ENCODE measurements at regions not wholly inside any gene's neighbourhood (a gene's known extent, or its start where the extent isn't known, plus 50 kb on each side); places are given as distances from the start of the nearest gene placed in this dataset.

DNA sequence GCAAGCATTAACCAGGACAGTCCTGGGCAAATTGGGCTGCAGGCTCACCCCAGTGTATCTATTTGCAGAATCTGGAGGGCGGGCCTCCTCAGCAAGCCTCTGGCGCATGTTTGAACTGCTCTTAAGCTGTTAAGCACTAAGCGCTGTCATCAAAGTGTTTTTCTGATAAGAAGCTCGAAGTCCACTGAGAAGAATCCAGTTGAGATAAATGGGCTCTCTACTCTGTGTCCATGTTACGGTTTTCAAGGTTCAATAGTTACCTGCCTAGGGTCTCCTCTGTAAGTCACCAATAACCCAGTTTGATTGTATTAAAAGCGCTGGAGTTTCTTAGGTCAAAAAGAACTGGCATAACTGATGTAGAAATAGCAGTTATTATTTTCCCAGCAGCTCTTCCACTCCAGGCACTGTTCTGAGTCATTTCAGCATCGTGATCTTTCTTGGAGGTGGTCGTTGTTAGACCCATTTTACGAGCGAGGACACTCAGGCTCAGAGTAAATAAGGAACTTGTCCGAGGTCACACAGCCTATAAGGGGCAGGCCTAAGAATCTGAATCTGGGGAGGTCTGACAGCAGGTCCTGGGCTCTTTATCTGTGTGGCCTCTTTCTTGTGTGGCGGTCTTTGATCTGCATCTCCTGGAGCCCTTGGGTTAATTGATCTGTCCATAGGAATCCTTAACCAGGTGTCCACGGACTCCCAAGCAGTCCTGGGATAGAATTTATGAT, 207.4 kb upstream of the ZNF217 start:
- TF ChIP-seq, protein P1, sequence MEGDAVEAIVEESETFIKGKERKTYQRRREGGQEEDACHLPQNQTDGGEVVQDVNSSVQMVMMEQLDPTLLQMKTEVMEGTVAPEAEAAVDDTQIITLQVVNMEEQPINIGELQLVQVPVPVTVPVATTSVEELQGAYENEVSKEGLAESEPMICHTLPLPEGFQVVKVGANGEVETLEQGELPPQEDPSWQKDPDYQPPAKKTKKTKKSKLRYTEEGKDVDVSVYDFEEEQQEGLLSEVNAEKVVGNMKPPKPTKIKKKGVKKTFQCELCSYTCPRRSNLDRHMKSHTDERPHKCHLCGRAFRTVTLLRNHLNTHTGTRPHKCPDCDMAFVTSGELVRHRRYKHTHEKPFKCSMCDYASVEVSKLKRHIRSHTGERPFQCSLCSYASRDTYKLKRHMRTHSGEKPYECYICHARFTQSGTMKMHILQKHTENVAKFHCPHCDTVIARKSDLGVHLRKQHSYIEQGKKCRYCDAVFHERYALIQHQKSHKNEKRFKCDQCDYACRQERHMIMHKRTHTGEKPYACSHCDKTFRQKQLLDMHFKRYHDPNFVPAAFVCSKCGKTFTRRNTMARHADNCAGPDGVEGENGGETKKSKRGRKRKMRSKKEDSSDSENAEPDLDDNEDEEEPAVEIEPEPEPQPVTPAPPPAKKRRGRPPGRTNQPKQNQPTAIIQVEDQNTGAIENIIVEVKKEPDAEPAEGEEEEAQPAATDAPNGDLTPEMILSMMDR (IDR thresholded peaks at IDR 0.05; ENCODE audit: insufficient read depth, low read length, poor library complexity, severe bottlenecking): no peak
- no peak for TF ChIP-seq EZH2phosphoT487 (conservative IDR thresholded peaks at IDR 0.05; ENCODE audit: low read length)

All from SU-DHL-6 (cell line).